Caki2 (cell line): ENCODE measurements at regions not wholly inside any gene's neighbourhood (a gene's known extent, or its start where the extent isn't known, plus 50 kb on each side); places are given as distances from the start of the nearest gene placed in this dataset.

ENCODE experiments used
- DNase-seq: peaks from one replicate; pipeline ENCODE4 v3.0.0-alpha.2; 2015; ENCODE audit warnings: low read depth
- in situ Hi-C: cut with HindIII; loops from 2 replicates; pipeline ENCODE4 v1.10.0; 2016; ENCODE audit warnings: low sequenced_read_pairs, low pct_unique_long_range_greater_than_20kb, mixed read lengths

DNA sequence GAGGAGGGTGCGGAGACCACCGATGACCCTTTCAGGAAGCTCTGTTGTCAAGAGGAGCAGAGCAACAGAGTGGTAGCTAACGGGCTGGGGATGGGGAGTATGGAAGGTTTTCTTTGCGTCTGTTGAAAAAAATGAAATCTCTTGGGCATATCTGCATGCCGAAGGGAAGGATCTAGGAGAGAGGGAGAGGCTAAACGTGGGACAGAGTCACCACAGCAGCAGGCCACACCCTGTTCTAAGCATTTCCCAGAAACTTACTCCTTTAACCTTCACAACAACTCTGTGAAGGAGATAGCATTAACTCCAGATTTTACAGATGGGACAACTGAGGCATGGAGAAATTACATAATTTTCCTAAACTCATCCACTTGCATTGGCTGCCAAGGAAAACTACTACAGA, 71.8 kb upstream of the EXOC1L start:
- in situ Hi-C loops: no loop called here
- DNase-seq: no peak

DNA sequence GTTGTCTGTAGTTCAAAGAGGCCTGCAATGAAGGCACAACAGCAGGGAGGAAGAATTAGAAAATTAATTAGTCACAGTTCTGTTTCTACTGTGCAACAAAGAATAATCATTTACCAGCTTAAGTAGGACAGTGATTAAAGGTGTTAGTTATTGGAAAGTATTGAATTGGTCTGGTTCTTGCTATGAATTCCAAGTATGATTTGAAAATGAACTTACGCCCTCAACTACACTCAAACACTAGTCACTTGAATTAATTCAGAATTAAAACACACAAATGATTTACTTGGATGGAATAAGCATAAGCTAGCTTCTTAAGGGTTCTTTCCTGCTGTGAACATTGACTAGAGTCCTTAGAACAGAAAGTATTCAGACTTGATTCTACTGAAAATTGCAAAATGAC, 69.9 kb upstream of the EXOC1L start:
- DNase-seq: no peak
- in situ Hi-C loops: no loop called here

DNA sequence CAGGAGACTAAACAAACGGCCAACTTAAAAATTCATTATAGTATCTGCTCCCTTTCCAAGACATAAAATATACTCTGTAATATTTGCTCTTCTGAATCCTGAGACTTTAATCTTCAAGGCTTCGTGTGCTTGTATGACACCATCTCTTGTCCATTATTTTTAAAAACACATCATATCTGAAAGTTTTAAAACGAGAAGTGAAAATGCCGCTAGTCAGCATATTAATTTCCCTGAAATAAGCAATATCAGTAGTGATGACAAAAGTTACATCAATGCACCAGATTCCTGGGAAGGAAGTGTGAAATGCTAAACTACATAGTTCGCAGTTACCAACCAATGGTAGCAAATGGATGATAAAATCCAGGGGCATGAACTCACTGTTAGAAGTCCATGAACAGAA, 66.8 kb upstream of the EXOC1L start:
- no peak for DNase-seq
- in situ Hi-C loops: no loop called here

DNA sequence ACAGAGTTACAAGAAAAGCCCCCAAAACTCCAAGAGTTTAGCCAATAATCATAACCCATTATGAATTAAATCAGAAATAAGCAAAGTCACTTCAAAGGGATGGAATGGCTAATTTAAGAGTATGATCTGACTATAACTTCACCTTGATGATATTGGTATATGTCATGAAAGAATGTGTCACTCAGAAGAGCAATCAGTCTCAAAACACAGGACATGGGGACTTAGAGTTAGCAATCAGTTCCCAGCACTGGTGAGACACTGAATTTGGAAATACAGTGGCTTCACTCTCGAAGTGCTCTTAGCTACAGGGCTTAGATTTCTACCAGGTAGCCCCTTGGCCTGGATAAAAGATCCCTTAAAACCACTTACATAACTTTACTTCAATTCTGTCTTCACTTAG, 65.7 kb upstream of the EXOC1L start:
- in situ Hi-C loops: no loop called here
- no peak for DNase-seq

DNA sequence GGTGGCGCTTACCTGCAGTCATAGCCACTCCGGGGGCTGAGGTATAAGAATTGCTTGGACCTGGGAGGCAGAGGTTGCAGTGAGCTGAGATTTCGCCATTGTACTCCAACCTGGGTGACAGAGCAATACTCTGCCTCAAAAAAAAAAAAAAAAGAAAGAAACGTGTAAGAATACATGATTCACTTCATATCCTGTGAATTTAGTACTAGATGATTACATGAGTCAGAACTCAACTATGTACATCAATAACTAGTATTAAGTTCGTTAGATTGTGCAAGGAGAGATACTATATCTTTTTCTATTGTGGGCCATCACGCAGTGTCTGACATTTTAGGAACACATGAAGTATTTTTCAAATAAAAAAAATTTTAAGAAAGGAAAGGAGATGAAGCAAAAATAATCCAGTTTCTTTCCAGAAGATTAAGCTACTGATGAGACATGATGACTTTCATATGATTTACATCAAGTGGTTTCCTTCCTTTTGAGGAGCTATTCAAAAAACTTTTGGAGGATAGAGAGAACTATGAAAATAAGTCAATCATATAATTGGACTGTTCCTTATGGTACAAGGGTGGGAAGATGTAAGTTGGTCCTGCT, 64.7 kb upstream of the EXOC1L start:
- DNase-seq: no peak
- in situ Hi-C loops: no loop called here

DNA sequence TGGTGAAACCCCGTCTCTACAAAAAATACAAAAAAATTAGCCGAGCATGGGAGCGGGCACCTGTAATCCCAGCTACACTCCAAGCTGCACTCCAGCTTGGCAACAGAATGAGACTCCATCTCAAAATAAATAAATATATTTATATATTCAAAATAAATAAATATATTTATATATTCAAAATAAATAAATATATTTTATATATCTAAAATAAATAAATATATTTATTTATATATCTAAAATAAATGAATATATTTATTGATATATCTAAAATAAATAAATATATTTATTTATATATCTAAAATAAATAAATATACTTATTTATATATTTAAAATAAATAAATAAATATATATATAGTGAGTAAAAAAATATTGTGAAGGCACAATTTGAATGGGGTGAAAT, 63.4 kb upstream of the EXOC1L start:
- no peak for DNase-seq
- in situ Hi-C loops: no loop called here

DNA sequence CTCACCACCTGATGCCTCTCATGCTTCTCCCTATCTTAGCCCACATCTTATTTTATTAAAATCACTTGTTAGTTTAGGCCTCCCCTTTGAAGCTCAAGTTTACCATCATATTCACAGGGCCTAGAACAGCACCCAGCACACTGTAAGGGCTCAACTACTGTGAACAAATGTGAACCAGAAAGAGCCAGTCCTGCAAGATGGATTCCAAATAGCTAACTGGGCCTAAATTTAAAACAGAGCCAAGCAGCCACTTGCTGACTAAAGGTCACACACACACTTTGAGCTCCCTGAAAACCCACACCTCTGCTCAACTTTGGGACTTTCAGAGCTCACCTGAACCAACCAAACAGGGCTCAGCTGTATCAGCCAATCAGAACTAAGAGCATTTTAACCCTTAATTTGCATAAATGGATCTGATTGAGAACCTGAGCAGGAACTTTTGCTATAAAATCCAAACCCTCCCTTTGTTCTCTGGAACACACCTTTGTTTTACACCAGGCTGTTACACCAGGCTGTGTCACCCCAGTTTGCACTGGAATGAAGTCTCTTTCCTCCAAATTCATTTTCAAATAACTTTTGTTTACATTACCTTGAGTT, 62.1 kb upstream of the EXOC1L start:
- in situ Hi-C loops: no loop called here
- no peak for DNase-seq

DNA sequence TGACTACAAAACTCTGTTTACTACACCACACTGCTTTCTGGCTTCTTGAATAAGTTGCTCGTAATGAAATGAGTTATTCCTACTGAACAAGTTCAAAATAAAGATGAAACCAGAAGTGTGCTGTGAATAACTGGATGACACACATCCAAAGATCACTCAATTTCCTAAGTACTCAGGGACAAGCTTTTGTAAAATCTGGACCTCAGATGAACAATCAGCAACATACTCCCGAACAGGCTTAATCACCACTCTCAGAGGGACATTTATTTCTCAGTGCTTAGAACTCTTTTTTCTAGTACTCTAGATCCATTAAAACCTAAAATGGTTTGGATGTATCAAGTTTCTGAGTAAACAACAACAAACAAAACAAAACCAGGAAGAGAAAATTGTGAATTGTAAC, 61.5 kb upstream of the EXOC1L start:
- in situ Hi-C loops: no loop called here
- no peak for DNase-seq

DNA sequence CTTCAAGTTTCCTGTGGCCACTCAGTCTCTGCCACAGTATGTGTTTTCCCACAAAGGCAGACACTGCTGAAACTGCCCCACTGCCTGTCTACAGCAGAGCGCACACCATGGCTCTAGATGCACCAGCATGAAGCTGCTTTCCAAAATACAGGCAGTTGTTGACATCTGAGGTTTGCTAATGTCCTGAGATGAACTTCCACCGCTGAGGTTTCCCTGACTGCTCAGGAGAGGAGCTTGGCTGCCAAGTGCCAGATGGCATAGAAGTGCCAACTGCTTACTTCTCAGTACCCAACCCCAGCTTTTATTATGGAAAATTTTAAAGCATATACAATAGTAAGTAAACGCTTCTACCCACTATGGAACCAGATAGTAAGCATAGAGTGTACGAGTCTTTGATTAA, 61.0 kb upstream of the EXOC1L start:
- no peak for DNase-seq
- in situ Hi-C loops: no loop called here

DNA sequence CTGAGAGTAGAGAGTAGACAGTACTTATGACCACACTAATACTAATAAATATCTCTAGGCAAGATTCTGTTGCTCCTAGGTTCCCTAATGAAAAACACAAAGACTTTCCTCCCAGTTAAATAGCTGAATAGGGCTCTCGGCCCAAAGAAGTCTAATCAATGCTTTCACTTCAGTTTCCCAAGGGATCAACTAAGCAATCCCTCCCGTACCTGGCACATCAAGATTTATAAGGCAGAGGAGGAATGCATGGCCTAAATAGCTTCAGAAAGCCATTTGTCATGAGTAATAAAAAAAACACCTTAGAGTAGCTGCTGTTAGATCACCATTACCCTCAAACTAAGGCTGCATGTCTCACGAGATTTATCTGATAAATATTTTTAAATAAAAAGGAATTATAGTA, 56.8 kb upstream of the EXOC1L start:
- DNase-seq: no peak
- in situ Hi-C loops: no loop called here

DNA sequence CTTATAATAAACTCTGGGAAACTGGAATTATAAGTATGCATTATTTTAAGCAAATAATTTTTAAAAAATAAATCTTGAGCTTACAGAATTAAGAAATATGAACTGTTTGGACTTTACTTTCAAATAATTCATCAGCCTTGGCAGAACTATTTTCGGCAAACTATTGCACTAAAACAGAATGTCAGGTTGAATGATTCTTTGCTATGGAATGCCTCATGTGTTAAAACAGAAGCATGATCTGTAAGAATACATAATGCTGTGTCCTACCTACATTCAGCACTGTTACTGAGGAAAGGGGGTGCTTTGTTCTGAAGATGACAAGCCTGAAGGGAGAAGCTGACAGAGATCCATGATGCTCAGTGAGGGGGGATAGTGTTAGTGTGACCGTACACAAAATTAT, 55.6 kb upstream of the EXOC1L start:
- no peak for DNase-seq
- in situ Hi-C loops: no loop called here

DNA sequence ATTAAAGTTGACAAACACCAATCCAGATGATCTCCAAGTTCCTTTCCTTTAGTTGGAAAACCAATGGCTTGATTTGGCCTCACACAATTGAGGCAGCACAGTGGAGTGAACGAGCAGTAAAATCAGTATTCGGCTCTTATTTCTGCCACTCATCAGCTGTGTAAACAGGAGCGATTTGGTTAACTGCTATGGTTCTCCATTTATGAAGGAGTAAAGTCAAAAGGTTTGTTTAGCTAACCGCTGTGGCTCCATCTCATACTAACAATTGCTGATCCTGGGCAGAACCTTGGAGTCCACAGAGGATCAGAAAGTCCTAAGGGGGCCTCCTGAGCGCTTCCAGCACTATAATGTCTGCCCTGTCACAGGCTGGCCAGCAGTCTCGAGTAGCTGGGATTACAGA, 54.5 kb upstream of the EXOC1L start:
- in situ Hi-C loops: no loop called here
- DNase-seq: no peak

DNA sequence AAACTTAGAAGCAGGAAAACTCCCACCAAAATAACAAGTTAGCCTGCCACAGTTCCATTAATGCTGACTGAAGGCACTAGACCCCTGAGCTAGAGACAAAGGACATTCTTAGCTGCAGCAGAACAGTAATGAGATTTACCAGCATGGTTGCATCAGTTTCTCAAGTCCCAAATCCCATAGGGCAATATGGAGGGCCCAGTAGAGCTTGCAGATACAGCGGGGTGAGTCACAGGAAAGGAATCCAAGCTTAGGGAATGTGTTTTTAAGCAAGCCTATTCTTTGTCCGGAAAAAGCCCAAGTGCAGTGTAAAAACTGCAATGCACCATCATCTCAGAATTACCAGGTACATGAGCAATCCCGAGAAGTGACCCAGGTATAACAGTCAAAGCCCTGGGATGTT, 51.3 kb upstream of the EXOC1L start:
- peak; percentile 4 for DNase-seq
- in situ Hi-C loops: no loop called here
